Spinal cord (tissue), 10 donors: ENCODE measurements at regions not wholly inside any gene's neighbourhood (a gene's known extent, or its start where the extent isn't known, plus 50 kb on each side); places are given as distances from the start of the nearest gene placed in this dataset. TPM values are rescaled to one million over a fixed set of nuclear protein-coding genes. Genes with fewer than 3 reads are reported as not detected.

Experiments
- DNase-seq, 6 donors: peaks; one replicate each; pipeline versions ENCODE4 v3.0.0 to v3.0.0-alpha.2; 2013 to 2015; ENCODE audit warnings: low spot score in 6 of 6, low read depth in 4 of 6
- H3K27ac ChIP-seq: one replicate; pipeline ENCODE4 v1.5.1; 2013; ENCODE audit warnings: low read depth, low read length, control low read depth
- H3K27me3 ChIP-seq: one replicate; pipeline ENCODE4 v1.6.1; 2013; ENCODE audit warnings: low read length; ENCODE audit not compliant: control insufficient read depth, insufficient read depth
- H3K36me3 ChIP-seq: one replicate; pipeline ENCODE4 v1.6.1; 2013; ENCODE audit warnings: low read length; ENCODE audit not compliant: control insufficient read depth, insufficient read depth
- H3K4me1 ChIP-seq: one replicate; pipeline ENCODE4 v1.6.1; 2013; ENCODE audit warnings: low read length; ENCODE audit not compliant: control insufficient read depth, insufficient read depth
- H3K4me3 ChIP-seq: one replicate; pipeline ENCODE4 v1.5.1; 2013; ENCODE audit warnings: low read depth, low read length, control low read depth
- H3K9me3 ChIP-seq: one replicate; pipeline ENCODE4 v1.6.1; 2013; ENCODE audit warnings: low read length; ENCODE audit not compliant: control insufficient read depth, insufficient read depth
- WGBS: methylation state at CpG from one replicate; pipeline ENCODE4 v1.1.5; 2013; ENCODE audit warnings: missing lambda C conversion rate; ENCODE audit not compliant: insufficient coverage; 5-methylcytosine and 5-hydroxymethylcytosine counted together
- small RNA-seq: library from RNA; depleted of rRNA; stranded (forward); fragments of <200 nt; gene quantifications from one replicate; pipeline ENCODE3, GENCODE V24; 2014; ENCODE audit warnings: low replicate concordance
- donor health status: healthy.

GRCh38 chr5:121797681-121798518 lies 53.8 kb upstream of the FTMT start:
- H3K27me3 ChIP-seq, result no peaks in the 10 kb centered on the region
- peak in 4 of 6 donors; percentile 5 to 71 (median 32) for DNase-seq
- no peak overlapping the region for H3K4me3 ChIP-seq
- no peaks in the 10 kb centered on the region for H3K4me1 ChIP-seq
- no peaks in the 10 kb centered on the region for H3K36me3 ChIP-seq
- no peak overlapping the region for H3K27ac ChIP-seq
- WGBS, result 53% methylated on average over 7 of the region's 9 CpGs
- no peaks in the 10 kb centered on the region for H3K9me3 ChIP-seq

Small RNA genes lying in the stretch of these regions (small RNA-seq; reads per million reads assigned to genes)
- gene AC010350.1, result not detected
